GM21717 (cell line): ENCODE measurements at regions not wholly inside any gene's neighbourhood (a gene's known extent, or its start where the extent isn't known, plus 50 kb on each side); places are given as distances from the start of the nearest gene placed in this dataset.

ENCODE experiments used
- ATAC-seq: cut with Tn5 transposase; IDR thresholded peaks from one replicate; pipeline ENCODE4 v1.9.1; 2021; ENCODE audit warnings: mild to moderate bottlenecking, moderate library complexity; ENCODE audit not compliant: unreplicated experiment

GRCh38 chr21:27094184-27094948, 127.5 kb upstream of the ADAMTS5 start:
- ATAC-seq, result no peak

- ATAC-seq, result no peak
These were observed 119.7 kb upstream of the ADAMTS5 start for GRCh38 chr21:27086630-27087029.

GRCh38 chr21:27086186-27086585, 119.3 kb upstream of the ADAMTS5 start:
- no peak for ATAC-seq

GRCh38 chr21:27085387-27085786, 118.5 kb upstream of the ADAMTS5 start:
- ATAC-seq, result no peak

GRCh38 chr21:27083144-27083543, 116.3 kb upstream of the ADAMTS5 start:
- ATAC-seq, result no peak

- ATAC-seq, result no peak
These were observed 115.6 kb upstream of the ADAMTS5 start for GRCh38 chr21:27082431-27083010.

- ATAC-seq, result no peak
These were observed 112.8 kb upstream of the ADAMTS5 start for GRCh38 chr21:27079636-27080240.

GRCh38 chr21:27078915-27079314, 112.0 kb upstream of the ADAMTS5 start:
- no peak for ATAC-seq

- ATAC-seq, result no peak
These were observed 110.6 kb upstream of the ADAMTS5 start for GRCh38 chr21:27077501-27077900.

- no peak for ATAC-seq
These were observed 109.1 kb upstream of the ADAMTS5 start for GRCh38 chr21:27076025-27076424.

- no peak for ATAC-seq
These were observed 104.2 kb upstream of the ADAMTS5 start for GRCh38 chr21:27070861-27071670.

GRCh38 chr21:27068811-27069210, 101.9 kb upstream of the ADAMTS5 start:
- no peak for ATAC-seq

GRCh38 chr21:27067226-27067625, 100.3 kb upstream of the ADAMTS5 start:
- ATAC-seq, result no peak

GRCh38 chr21:27062443-27062842, 95.6 kb upstream of the ADAMTS5 start:
- no peak for ATAC-seq

GRCh38 chr21:27061770-27062169, 94.9 kb upstream of the ADAMTS5 start:
- no peak for ATAC-seq

GRCh38 chr21:27060190-27060589, 93.3 kb upstream of the ADAMTS5 start:
- ATAC-seq, result no peak

- no peak for ATAC-seq
These were observed 92.1 kb upstream of the ADAMTS5 start for GRCh38 chr21:27058673-27059605.

GRCh38 chr21:27057997-27058396, 91.1 kb upstream of the ADAMTS5 start:
- ATAC-seq, result no peak

- ATAC-seq, result no peak
These were observed 80.9 kb upstream of the ADAMTS5 start for GRCh38 chr21:27047658-27048314.

GRCh38 chr21:27047283-27047657, 80.4 kb upstream of the ADAMTS5 start:
- ATAC-seq, result no peak
